Brain microvascular endothelial cell (primary cell): ENCODE measurements at regions not wholly inside any gene's neighbourhood (a gene's known extent, or its start where the extent isn't known, plus 50 kb on each side); places are given as distances from the start of the nearest gene placed in this dataset.

Experiments used
- DNase-seq: peaks from one replicate; pipeline ENCODE4 v3.0.0-alpha.2; 2020
- H3K27ac ChIP-seq: fragments of 250-450 bp; sonication (Bioruptor Pico); 2 replicates; pipeline ENCODE4 v1.5.1; 2020; ENCODE audit warnings: mild to moderate bottlenecking, moderate library complexity
- H3K27me3 ChIP-seq: fragments of 250-450 bp; sonication (Bioruptor Pico); replicated peaks from 2 replicates; pipeline ENCODE4 v1.5.1; 2020; ENCODE audit warnings: mild to moderate bottlenecking
- H3K36me3 ChIP-seq: fragments of 250-450 bp; sonication (Bioruptor Pico); replicated peaks from 2 replicates; pipeline ENCODE4 v1.5.1; 2020; ENCODE audit warnings: mild to moderate bottlenecking
- H3K4me3 ChIP-seq: 2 replicates; pipeline ENCODE4 v1.5.1; 2011; ENCODE audit warnings: low read depth, mild to moderate bottlenecking, control low read depth, low read length, moderate library complexity
- CTCF ChIP-seq: IDR thresholded peaks from 2 replicates; pipeline ENCODE4 v1.5.1; 2011; ENCODE audit warnings: low read depth, mild to moderate bottlenecking, moderate library complexity, low read length, control low read depth, inconsistent platforms; ENCODE audit errors: missing control alignments
- in situ Hi-C: cut with HindIII; loops from 2 replicates; pipeline ENCODE4 v1.10.0; 2017; ENCODE audit warnings: low sequenced_read_pairs, low pct_ligation_motif_present

DNA sequence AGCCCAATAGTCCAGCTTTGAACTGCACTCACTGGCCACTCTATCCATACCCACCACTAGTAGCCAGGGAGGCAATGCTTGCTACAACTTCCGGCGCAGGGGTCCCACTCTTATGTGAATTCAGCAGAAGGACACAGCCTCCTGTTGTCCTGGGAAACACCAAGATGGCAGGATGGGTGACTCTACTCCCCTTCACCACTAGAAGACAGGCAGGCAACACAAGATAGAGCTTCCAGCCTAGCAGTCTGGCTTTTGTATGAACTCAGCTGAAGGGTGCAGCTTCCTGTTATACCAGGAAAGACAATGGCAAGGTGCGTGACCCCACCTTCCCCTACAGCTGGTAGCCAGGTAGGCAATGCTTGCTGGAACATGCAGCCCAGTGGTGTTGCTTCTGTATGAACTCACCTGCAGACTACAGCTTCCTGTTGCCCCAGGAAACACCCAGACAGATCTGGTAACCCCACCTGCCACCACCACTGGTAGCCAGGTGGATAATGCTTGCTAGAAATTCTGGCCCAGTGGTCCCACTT is 205.2 kb upstream of the KIRREL3 start:
- TF ChIP-seq CTCF: no peak
- in situ Hi-C loops: no loop called here
- DNase-seq: no peak

DNA sequence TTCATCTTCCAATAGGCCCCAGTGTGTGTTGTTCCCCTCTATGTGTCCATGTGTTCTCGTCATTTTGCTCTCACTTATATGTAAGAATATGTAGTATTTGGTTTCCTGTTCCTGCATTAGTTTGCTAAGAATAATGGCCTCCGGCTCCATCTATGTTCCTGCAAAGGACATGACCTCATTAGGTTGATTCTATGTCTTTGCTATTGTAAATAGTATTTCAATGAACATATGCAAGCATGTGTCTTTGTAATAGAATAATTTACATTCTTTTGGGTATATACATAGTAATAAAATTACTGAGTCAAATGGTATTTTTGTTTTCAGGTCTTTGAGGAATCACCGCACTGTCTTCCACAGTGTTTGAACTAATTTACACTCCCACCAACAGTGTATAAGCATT is 202.9 kb upstream of the KIRREL3 start:
- no peak overlapping the region for H3K4me3 ChIP-seq
- in situ Hi-C loops: no loop called here
- H3K27ac ChIP-seq: no peak overlapping the region
- no peaks in the 10 kb centered on the region for H3K27me3 ChIP-seq
- no peaks in the 10 kb centered on the region for H3K36me3 ChIP-seq
- no peak for TF ChIP-seq CTCF
- DNase-seq: no peak

More for the DNA sequence above, 205.2 kb upstream of the KIRREL3 start:
- Histone ChIP-seq H3K36me3 (no peaks in the 10 kb centered on the region), H3K27me3 (no peaks in the 10 kb centered on the region), H3K4me3 (no peak overlapping the region), H3K27ac (no peak overlapping the region)

DNA sequence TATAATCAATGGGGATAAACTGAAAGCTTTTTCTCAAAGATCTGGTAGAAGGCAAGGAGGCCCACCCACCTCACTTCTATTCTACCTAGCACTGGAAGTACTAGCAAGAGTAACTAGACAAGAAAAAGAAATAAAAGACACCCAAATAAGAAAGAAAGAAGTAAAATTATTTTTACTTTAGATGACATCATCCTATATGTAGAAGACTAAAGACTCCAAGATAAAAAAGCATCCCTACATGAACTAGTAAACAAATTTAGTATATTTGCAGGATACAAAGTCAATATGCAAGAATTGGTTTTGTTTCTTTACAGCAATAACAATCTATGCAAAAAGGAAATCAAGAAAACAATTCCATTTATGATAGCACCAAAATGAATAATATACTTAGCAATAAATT is 201.5 kb upstream of the KIRREL3 start:
- no peak for DNase-seq
- H3K27ac ChIP-seq: no peak overlapping the region
- TF ChIP-seq CTCF: no peak
- no peaks in the 10 kb centered on the region for H3K36me3 ChIP-seq
- in situ Hi-C loops: no loop called here
- no peak overlapping the region for H3K4me3 ChIP-seq
- H3K27me3 ChIP-seq: no peaks in the 10 kb centered on the region

- no peaks in the 10 kb centered on the region for H3K36me3 ChIP-seq
- H3K4me3 ChIP-seq: no peak overlapping the region
- in situ Hi-C loops: no loop called here
- no peak overlapping the region for H3K27ac ChIP-seq
- no peak for DNase-seq
- no peaks in the 10 kb centered on the region for H3K27me3 ChIP-seq
- no peak for TF ChIP-seq CTCF
Measured at GRCh38 chr11:127199306-127199801, 198.8 kb upstream of the KIRREL3 start.

- no peak for TF ChIP-seq CTCF
- Histone ChIP-seq H3K4me3 (no peak overlapping the region), H3K27ac (no peak overlapping the region), H3K27me3 (no peaks in the 10 kb centered on the region), H3K36me3 (no peaks in the 10 kb centered on the region)
- in situ Hi-C loops: no loop called here
- no peak for DNase-seq
Measured at GRCh38 chr11:127195501-127196120, 195.0 kb upstream of the KIRREL3 start.

DNA sequence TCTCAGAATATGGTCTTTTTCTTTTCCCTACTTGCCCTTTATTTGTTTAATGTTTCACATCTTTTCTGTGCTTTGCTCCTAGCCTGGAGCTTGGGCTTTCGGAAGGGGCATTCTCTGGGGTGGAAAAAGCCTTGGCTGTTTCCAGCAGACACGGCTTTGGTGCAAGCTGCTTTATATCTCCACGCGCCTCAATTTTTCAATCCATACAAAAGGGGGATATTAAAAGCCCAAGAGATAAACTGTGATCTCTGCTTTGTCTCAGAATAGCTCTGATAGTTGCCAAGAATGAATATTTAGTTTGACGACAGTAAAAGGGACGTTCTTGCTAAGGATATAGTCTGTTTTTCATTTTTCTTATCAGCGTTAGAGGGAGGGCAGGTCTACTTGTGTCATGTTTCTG is 194.0 kb upstream of the KIRREL3 start:
- no peaks in the 10 kb centered on the region for H3K27me3 ChIP-seq
- H3K27ac ChIP-seq: no peak overlapping the region
- in situ Hi-C loops: no loop called here
- no peak for DNase-seq
- TF ChIP-seq CTCF: no peak
- H3K36me3 ChIP-seq: no peaks in the 10 kb centered on the region
- no peak overlapping the region for H3K4me3 ChIP-seq
